Heart right ventricle (tissue), 16 donors: ENCODE measurements at regions not wholly inside any gene's neighbourhood (a gene's known extent, or its start where the extent isn't known, plus 50 kb on each side); places are given as distances from the start of the nearest gene placed in this dataset.

ENCODE experiments used
- ATAC-seq, 8 donors: fragments of 200-7000 bp; cut with Tn5 transposase; one replicate each; pipeline ENCODE4 v1.9.1; 2020; ENCODE audit warnings: mild to moderate bottlenecking in 8 of 8, moderate library complexity in 8 of 8, moderate number of reproducible peaks in 1 of 8
- DNase-seq, 2 donors: peaks; one replicate each; pipeline ENCODE4 v3.0.0-alpha.2; 2020
- H3K27ac ChIP-seq, 10 donors: fragments of 200-600 bp; sonication (generic) in 2 of 10; one replicate each; pipeline versions ENCODE4 v1.5.0 to v1.8.0; 2020 to 2022; ENCODE audit warnings: mild to moderate bottlenecking in 3 of 10
- H3K27me3 ChIP-seq, 7 donors: fragments of 200-600 bp; one replicate each; pipeline ENCODE4 v1.8.0; 2021 to 2022; ENCODE audit warnings: mild to moderate bottlenecking in 2 of 7
- H3K36me3 ChIP-seq, 9 donors: fragments of 200-600 bp; sonication (generic) in 1 of 9; one replicate each; pipeline versions ENCODE4 v1.5.0 to v1.8.0; 2020 to 2022; ENCODE audit warnings: mild to moderate bottlenecking in 2 of 9
- H3K4me1 ChIP-seq, 9 donors: fragments of 200-600 bp; sonication (generic) in 1 of 9; one replicate each; pipeline versions ENCODE4 v1.5.0 to v1.8.0; 2020 to 2022; ENCODE audit warnings: mild to moderate bottlenecking in 4 of 9
- H3K4me3 ChIP-seq, 10 donors: fragments of 200-600 bp; sonication (generic) in 2 of 10; one replicate each; pipeline versions ENCODE4 v1.5.0 to v1.8.0; 2020 to 2022; ENCODE audit warnings: mild to moderate bottlenecking in 7 of 10, moderate library complexity in 2 of 10
- H3K9me3 ChIP-seq, 11 donors: fragments of 200-600 bp in 10 of 11; sonication (generic) in 2 of 11; one replicate each; pipeline versions ENCODE4 v1.5.0 to v1.8.0; 2013 to 2022; ENCODE audit warnings: mild to moderate bottlenecking in 2 of 11, control low read depth in 1 of 11, moderate library complexity in 1 of 11
- CTCF ChIP-seq, 9 donors: fragments of 200-600 bp; sonication (generic) in 2 of 9; IDR thresholded peaks; one replicate each; pipeline versions ENCODE4 v1.5.0 to v1.8.0; 2021 to 2022; ENCODE audit warnings: antibody characterized with exemption in 9 of 9, mild to moderate bottlenecking in 5 of 9, moderate library complexity in 1 of 9
- WGBS, 2 donors: extraction: QIAGEN DNeasy Blood & Tissue Kit; methylation state at CpG; one replicate each; pipeline ENCODE4 v1.1.7; 2013; ENCODE audit warnings: inconsistent platforms in 1 of 2; 5-methylcytosine and 5-hydroxymethylcytosine counted together
- intact Hi-C, 10 donors: fragments of 100-400 bp; cut with DNase I; formaldehyde crosslinking; loops; one replicate each; pipeline versions ENCODE4 v1.11.1 to v1.14.2; 2022
- donor health status: Arrhythmogenic right ventricular cardiomyopathy.
- donor health status: ischemic (EF 13 %, LVEDD 7.1; RV severe dilation, severe dysfunction).
- donor health status: healthy with polysubstance abuse.
- donor health status: DM: no; HTN: yes; CAD: no.
- donor health status: DM: no; HTN: no; CAD: no.
- donor health status: ischemic (EF 25% LVEDD 6.9; RV normal size, moderate dysfunction).
- donor health status: ischemic (EF 25% LVEDD 5.7; RV mildly dilated, moderate dysfunction).
- donor health status: healthy.
- donor health status: DM: yes; HTN: yes; CAD: no.
- donor health status: Ischemic cardiomyopathy.
- donor health status: ischemic (EF 35%, LVEDD 5.7; RV mildly dilated, moderate dysfunction).
- donor health status: nonischemic (EF 11% LVEDD 7.7; RV severe dilation, severe dysfunction).
- donor health status: DM: yes; HTN: yes; CAD: no.
- donor health status: PGD.
- donor health status: ischemic (EF 29% LVEDD 5.4; RV normal size, mild dysfunction).
- donor health status: nonischemic (EF 23%, LVEDD 6.1; RV moderate dilation, normal function).

- Histone ChIP-seq H3K4me1 (peaks cover 0 to 36% (median 17%) of the 10 kb centered on the region in 9 donors), H3K27me3 (peaks cover 0 to 7% (median 0%) of the 10 kb centered on the region in 7 donors), H3K27ac (no peak overlapping the region), H3K36me3 (no peaks in the 10 kb centered on the region), H3K9me3 (no peaks in the 10 kb centered on the region), H3K4me3 (no peak overlapping the region)
- intact Hi-C loops = no loop called here
- ATAC-seq (no peak), DNase-seq (no peak)
- WGBS, 2 donors = 59 to 60% methylated on average over 3 of the region's 3 CpGs
- no peak for TF ChIP-seq CTCF (IDR thresholded peaks at IDR 0.05)
Observed at GRCh38 chr15:68489421-68489820, 57.5 kb upstream of the ITGA11 start.

GRCh38 chr15:68491415-68492106, 59.6 kb upstream of the ITGA11 start:
- DNase-seq (no peak), ATAC-seq (no peak)
- Histone ChIP-seq H3K4me1 (peaks cover 0 to 33% (median 19%) of the 10 kb centered on the region in 9 donors), H3K9me3 (no peaks in the 10 kb centered on the region), H3K27me3 (peaks cover 0 to 7% (median 0%) of the 10 kb centered on the region in 7 donors), H3K4me3 (no peak overlapping the region), H3K36me3 (no peaks in the 10 kb centered on the region), H3K27ac (no peak overlapping the region)
- TF ChIP-seq CTCF (IDR thresholded peaks at IDR 0.05) = no peak
- WGBS, 2 donors = 89 to 92% methylated on average over 5 of the region's 5 CpGs
- intact Hi-C loops = loop anchor here in 1 of 10 donors (10.0 kb wide), 1 partner anchor 47 kb away; no protein-coding TSS in a partner anchor

- Histone ChIP-seq H3K4me3 (no peak overlapping the region), H3K36me3 (no peaks in the 10 kb centered on the region), H3K27me3 (peaks cover 0 to 7% (median 0%) of the 10 kb centered on the region in 7 donors), H3K9me3 (no peaks in the 10 kb centered on the region), H3K4me1 (peaks cover 0 to 22% (median 10%) of the 10 kb centered on the region in 9 donors), H3K27ac (no peak overlapping the region)
- ATAC-seq (peak; percentile 49 to 91 (median 73)), DNase-seq (no peak)
- intact Hi-C loops = loop anchor here in 1 of 10 donors (10.0 kb wide), 1 partner anchor 48 kb away; no protein-coding TSS in a partner anchor
- TF ChIP-seq CTCF (IDR thresholded peaks at IDR 0.05) = no peak
- WGBS, 2 donors = 30 to 47% methylated on average over 4 of the region's 4 CpGs
Observed at GRCh38 chr15:68492855-68493254, 60.9 kb upstream of the ITGA11 start.

GRCh38 chr15:68493629-68494028, 61.7 kb upstream of the ITGA11 start:
- intact Hi-C loops = loop anchor here in 1 of 10 donors (10.0 kb wide), 1 partner anchor 49 kb away; no protein-coding TSS in a partner anchor
- H3K4me1 ChIP-seq = peaks cover 0 to 20% (median 10%) of the 10 kb centered on the region in 9 donors
- TF ChIP-seq CTCF (IDR thresholded peaks at IDR 0.05) = no peak
- H3K27me3 ChIP-seq = peaks cover 0 to 7% (median 0%) of the 10 kb centered on the region in 7 donors
- WGBS, 2 donors = 86 to 91% methylated on average over 3 of the region's 3 CpGs
- peak in 1 of 8 donors; percentile 20 for ATAC-seq
- H3K36me3 ChIP-seq = no peaks in the 10 kb centered on the region
- H3K27ac ChIP-seq = no peak overlapping the region
- H3K4me3 ChIP-seq = no peak overlapping the region
- no peaks in the 10 kb centered on the region for H3K9me3 ChIP-seq
- DNase-seq = no peak
